Superior temporal gyrus (tissue), 1 donor: ENCODE measurements at regions not wholly inside any gene's neighbourhood (a gene's known extent, or its start where the extent isn't known, plus 50 kb on each side); places are given as distances from the start of the nearest gene placed in this dataset.
"Not testable (repeated sequence)": the region's sequence is repeated elsewhere in the genome, so short reads cannot be mapped to it uniquely, and the experiment has no call there.

Experiments
- DNase-seq: peaks from one replicate; pipeline ENCODE4 v3.0.0-alpha.2; 2016; ENCODE audit errors: extremely low spot score

DNA sequence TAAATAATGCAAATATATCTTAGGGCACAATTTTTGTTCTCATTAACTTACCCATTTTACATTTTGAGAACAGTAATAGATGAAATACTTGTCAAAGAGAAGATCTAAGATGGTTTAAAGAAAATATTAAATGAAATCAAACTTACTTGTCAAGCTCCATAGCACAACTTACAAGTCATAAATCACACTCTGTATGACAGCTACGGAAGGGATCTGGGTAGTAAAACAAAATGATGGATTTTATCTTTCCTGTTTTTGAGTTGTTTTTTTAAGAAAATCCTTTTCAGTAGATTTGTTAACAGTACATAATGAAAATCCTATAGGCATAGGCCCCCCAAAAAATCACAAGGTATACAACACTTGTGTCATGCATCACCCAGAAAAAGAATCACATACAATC, 84.4 kb upstream of the ANTXRL start:
- DNase-seq, result not testable (repeated sequence)

DNA sequence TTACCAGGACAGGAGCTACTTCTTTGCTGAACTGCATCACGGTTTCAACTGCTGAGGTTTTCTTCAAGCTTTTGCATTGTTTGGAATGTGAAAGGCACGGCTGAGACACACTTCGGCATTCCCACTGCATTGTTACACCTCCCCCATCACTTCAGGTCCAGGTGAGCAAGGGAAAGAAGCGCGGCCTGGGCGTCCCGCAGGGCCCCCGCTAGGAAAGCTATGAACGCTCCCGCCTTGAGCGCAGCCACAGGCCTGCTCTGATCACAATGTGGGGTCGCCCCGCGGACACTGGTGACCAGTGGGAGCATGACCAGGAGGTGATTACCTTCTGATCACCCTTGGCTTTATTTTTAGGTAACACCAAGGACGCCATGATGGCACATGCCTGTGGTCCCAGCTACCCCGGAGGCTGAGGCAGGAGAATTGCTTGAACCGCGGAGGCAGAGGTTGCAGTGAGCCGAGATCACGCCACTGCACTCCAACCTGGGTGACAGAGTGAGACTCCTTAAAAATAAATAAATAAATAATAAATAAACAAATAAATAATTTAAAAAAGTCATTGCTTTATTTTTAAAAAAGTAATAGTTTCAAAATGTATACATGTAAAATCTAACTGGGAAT, 82.2 kb upstream of the ANTXRL start:
- not testable (repeated sequence) for DNase-seq

DNA sequence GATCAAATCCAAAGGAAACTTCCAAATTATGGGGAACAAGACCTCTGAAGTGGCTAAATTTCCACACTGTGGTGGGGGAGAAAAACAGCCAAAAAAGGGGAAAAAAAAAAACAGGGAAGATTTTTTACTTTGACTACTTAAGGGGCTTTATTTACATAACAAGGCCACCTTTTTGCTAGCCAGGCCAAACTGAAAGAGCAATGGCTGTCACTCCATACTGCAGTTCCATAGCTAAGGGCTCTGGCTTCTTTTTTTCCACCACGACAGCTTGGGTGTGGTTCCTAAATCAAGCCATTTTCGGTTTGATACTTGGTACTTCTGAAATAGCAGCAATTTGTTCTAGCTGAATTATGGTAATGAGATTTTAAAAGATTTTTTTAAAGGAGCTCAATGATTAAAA, 76.4 kb upstream of the ANTXRL start:
- DNase-seq, result not testable (repeated sequence)

DNA sequence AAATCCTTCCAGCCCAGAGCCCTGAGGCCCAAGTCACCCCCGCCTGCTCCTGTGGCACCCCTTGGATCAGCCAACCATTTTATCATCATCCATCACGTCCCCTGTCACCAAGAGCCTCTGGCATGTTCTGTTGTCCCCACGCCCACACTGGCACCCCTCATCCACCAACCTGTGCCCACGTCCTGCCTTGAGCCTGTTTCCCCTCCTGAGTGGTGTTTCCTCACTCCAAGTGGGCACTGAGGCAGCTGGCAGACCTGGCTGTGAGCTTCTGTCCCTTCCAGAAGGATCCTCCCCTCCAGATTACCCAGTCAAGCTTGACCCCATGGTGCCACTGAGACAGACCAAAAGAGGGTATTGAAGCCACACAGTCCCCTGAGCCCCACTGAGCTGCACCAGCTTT, 71.4 kb upstream of the ANTXRL start:
- no peak for DNase-seq

DNA sequence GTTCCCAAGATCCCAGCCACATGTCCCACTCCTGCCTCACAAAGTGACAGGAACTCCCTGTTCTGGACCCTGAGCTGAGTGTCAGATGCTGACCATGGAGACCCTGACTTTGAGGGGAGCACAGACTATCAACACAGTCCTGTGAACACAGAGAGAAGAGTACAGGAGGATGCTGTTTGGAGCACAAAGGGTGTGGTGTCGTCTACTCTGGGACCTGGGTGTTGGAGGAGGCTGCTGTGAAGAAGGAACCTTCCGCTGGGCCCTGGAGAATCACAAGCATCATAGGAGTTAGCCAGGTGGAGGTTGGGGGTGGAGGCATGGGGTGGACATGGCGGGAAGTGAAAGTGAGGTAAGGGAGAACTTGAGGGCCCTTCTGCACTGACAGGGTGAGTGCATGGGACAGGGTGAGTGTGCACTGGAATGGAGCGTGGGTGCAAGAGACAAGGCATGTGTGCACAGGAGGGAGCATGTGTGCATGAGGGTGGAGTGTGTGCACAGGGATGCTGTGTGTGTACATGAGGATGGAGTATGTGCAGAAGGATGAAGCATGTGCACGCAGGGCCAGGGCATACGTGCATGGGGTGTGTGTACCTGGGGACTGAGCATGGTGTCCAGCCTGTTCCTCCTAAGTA, 70.7 kb upstream of the ANTXRL start:
- DNase-seq, result no peak

DNA sequence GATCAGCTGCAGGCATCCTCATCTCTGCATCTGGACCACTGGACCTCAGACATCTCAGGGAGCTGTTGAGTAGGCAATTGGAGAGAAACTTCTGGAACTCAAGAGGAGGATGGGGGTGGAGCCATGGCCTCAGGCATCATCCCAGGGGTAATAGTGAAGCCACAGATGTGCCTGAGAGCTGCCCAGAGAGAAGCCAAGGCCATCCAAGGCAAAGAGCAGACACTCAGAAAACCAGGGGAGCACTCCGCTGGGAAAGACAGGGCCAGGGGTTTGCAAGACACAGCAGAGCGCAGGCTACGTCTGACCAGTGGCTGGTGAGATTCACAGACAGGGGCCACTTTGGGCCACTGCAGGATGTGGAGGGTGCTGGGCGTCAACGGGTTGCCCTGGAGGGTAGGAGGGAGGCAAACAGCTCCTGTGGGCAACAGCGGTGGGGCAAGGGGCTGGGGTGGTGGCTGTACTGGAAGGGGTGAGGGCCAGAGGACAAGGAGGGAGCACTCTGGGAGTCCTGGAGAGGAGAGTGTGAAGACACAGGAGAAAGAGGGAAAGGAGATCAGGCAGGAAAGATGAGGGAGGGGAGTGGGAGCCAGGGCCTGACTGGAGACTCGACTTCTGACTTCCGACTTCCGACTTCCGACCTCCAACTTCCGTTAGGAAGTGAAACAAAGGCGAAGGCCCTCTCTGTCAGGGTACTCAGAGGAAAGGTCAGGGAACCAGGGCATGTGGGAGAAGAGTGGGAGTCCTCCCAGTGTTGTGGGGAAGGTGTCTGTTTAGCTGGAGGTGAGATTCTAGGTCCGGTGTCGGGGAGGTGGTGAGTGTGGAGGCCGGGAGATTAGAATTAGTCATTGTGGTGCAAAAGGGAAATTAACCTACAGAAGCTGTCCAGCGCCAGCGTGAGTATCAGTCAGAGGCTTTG, 69.7 kb upstream of the ANTXRL start:
- no peak for DNase-seq

DNA sequence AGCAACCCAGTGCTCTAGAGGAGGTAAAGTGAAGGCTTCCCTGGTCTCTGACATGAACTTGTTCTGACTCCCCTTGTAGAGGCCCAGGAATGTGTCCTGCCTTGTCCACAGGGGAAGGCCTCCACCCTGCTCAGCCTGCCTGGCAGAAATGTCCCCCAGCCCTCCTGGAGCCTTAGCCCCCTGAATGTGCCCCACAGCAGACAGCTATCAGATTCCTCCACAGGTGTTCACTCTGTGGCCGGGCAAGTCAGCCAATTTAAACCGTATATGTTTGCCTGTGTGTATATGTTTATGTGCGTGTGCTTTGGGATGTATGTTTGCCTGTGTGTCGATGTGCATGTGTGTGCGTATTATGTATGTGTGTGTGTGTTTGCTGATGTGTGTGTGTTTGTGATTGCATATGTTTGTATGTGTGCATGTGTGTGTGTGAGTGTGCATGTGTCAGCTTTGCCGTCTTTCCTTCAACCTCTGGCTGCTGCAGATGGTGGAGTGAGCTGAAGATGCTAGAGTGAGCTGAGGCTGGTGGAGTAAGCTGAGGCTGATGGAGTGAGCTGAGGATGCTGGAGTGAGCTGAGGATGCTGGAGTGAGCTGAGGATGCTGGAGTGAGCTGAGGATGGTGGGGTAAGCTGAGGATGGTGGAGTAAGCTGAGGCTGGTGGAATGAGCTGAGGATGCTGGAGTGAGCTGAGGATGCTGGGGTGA, 68.9 kb upstream of the ANTXRL start:
- no peak for DNase-seq

DNA sequence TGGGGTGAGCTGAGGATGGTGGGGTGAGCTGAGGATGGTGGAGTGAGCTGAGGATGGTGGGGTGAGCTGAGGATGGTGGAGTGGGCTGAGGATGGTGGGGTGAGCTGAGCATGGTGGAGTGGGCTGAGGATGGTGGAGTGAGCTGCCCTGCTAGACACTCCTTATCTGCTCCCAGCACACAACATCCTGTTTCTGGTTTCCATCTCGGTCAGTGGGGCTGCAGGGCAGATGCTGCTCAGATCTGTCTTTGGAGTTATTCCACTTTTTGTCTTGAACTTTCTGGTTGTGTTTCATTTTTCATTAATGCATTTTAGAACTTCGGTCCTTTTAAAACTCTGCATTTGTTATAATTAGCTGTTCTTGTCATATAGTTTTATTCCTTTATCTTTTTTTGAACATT, 67.9 kb upstream of the ANTXRL start:
- DNase-seq, result no peak

DNA sequence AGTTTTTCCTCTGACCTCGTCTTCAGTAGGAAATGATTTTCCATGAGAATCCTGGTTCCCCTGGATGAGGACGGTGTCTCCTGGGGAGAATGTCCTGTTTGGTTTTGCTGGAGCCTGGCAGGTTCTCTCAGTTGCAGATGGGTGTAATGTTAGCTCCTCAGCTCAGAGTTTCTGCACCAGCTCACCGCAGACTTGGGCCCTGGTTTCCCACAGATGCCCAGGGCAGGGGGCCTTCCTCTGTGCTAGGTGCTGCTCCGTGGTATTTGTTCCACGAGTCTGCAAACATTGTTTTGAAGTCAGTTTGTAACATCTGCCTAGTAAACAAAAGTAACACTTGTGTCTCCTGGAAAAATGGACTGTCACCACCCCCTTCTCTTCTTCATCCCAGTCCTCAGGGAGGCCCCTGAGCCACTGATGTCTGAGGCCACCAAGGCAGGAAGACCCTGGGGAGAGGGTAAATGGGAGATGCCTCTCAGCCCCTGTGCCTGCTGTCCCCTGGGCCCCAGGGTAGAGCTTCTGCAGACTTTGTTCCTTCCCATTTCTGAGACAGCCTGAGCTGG, 67.3 kb upstream of the ANTXRL start:
- not testable (repeated sequence) for DNase-seq

DNA sequence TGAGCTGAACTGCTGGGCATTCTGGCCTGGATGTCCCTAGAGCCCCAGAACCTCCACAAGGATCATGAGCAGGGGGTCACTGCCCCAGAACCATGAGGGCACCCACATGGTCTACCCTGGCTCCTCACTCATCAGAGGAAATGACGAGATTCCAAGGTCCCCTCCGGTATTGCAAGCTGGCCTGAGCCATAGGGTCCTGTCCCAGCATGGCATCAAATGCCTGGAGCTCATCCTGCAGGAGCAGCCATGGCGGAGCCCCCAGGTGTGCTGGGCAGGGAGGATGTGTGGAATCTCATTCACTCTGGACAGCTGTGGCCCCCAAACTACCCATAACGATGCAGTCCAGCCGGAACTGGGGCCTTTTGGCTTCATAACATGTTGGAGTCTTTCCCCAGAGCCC, 66.6 kb upstream of the ANTXRL start:
- no peak for DNase-seq

DNA sequence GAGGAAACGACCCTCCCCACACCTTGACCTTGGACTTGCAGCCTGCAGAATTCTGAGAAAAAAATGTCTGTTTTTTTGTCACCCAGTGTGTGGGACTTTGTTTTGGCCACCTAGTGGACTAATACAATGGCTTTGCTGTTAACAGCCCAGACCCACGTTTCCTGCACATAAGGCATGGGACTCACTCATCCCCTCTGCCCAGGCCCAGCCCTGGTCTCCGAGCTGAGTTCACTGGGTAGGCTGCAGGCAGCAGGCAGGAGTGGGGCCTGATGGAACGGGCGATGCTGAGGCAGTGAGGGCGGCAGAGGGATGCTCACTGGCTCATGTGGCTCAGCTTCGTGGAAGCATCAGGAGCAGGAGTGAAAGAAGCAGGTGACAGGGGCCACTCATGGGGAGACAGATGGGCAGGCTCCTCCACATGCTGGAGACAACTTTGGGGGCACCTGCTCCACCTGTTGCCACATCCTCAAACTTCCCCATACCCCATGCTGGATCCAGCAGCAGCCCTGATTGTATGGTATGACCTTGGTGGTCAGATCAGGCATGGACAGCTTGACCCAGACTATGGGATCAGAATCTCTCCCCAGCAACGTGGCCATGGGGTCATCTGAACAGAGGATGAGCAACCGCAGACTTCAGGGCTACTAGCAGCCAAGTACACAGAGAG, 65.8 kb upstream of the ANTXRL start:
- DNase-seq, result no peak

DNA sequence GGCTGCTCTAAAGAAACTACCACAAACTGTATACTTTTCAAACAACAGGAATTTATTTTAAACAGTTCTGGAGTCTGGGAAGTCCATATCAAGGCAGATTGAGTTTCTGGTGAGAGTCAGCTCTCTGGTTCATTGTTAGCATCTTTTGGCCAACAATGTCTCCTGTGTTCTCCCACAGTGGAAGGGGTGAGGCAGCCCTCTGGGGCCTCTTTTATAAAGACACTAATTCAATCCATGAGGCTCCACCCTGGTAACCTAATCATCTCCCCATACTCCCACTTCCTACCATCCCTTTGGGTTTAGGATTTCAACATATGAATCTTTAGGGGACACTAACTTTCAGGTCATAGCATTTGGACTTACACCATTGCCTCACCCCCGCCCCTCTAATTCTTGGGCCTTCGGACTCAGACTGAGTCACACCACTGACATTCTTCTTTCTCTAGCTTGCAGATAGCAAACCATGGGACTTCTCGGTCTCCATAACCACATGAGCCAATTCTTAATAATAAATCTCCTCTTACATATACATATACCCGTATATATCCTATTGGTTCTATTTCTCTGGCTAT, 64.3 kb upstream of the ANTXRL start:
- DNase-seq, result no peak

DNA sequence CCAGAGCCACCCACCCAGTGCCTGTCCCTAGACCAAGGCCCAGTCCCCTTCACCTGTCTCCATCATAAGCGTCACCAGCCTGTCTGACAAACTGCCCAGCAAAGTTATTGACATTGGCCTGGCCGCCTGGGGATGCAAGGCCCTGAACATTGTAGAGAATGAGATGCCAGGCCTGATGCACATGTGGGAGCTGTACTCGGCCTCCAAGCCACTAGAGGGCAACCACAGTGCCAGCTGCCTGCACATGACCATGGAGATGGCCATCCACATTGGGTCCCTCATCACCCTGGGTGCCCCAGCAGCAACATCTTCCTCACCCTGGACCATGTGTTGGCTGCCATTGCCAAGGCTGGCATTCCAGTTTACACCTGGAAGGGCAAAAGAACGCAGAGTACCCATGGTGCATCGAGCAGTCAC, 63.7 kb upstream of the ANTXRL start:
- DNase-seq, result no peak

DNA sequence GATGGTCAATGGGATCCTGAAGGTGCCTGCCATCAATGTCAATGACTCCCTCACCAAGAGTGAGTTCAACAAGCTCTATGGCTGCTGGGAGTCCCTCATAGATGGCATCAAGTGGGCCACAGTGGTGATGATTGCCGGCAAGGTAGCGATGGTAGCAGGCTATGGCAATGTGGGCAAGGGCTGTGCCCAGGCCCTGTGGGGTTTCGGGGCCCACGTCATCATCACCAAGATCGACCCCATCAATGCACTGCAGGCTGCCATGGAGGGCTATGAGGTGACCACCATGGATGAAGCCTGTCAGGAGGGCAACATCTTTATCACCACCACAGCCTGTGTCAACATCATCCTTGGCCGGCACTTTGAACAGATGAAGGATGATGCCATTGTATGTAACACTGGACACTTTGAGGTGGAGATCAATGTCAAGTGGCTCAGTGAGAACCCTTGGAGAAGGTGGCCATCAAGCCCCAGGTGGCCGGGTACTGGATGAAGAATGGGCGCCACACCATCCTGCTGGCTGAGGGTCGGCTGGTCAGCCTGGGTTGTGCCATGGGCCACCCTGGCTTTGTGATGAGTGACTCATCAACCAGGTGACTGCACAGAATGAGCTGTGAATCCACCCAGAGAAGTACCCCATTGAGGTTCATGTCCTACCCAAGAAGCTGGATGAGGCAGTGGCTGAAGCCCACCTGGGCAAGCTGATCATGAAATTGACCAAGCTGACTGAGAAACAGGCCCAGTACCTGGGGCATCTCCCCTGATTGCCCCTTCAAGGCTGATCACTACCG, 63.0 kb upstream of the ANTXRL start:
- no peak for DNase-seq

DNA sequence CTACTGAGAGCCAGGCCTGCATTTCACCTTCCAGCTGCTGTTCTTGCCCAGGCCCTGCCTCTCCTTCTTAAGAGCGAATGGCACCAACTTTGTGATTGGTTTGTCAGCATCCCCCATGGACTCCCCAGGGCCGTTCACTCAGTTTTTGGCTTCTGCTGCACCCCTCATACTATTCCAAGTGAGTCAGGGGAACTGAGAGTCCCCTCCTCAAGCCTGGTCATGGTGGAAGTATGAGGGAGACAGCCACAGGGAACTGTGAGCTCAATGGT, 62.4 kb upstream of the ANTXRL start:
- DNase-seq, result no peak

DNA sequence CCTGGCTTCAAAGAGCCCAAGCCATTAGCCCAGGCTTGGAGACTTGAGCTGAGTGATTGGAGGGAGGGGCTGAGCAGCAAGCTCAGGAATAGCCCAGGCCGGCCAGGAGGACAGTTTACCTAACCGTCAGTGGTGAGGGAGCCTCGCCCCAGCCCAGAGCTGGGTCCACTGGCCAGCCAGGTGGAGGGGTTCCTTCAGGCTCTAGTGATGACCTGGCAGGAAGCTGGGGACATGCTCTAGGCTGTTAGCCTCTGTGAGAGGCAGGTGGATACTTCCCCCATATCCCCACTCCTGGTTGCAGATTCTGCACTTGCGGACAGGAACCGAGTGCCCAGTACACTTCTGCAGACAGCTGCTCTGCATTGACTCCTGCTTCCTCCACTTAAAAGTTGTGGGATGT, 61.2 kb upstream of the ANTXRL start:
- no peak for DNase-seq

DNA sequence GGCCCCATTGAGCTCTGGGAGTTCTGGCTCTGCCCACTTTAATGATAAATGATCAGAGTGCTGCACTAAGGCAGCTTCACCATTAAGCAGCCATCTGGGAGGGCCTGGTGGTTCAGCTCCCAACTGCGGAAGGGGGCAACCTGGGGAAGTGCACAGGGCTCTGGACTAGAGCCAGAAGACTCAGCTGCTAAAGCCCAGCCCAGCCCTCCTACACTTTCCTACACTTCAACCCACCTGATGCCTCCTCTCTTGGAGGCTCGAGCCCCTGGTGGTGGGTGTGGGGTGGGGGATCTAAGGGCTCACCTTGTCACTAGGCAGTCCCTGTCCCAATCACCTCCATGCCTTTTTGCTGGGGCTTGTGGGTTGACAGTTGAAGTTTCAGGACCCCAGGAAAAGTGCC, 60.6 kb upstream of the ANTXRL start:
- DNase-seq, result no peak

DNA sequence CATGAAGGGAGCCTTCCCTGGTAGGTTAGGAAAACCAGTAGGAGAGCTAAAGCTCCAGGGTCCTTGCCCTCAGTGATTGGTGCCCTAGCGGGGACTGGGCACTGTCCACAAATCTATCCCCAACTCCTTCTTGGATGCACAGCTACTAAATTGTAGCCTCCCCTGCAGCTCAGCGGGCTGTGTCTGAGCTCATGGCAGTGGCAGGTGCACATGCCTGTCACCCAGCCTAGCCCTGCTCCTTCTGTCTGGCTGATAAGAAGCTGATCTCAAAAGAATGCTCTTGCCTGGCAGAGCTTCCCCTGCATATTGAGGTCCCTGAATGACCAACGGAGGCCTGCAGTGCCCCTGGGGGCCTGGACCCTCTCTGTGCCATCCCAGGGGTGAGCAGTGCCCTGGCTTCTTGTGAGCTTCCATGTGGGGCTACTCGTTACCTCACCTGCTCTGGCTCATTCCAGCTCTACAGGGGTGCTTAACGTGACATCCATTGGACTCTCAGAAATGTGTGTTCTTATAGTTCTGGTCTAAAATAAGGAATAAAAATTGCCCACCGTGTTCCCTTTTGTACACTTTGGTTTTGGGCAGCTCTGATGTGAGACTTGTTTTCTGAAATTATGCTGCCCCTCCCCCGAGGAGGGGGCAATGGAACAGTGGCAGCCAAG, 59.8 kb upstream of the ANTXRL start:
- DNase-seq, result no peak

DNA sequence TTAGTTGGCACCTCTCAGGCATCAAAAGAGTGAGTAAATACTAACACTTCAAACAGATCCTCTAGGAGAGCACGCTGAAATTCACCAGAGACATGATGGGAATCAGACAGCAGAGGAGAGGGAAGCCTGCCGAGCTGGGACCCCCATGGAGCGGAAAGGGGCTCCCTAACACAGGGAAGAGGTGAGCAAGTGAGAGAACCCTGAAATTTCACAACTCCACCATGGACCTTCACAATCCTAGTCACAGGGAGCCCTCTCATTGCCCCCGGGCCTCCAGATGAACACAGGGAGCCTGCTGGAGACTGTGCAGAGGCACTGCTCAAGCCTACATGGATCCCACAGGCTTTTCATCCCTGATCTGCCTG, 59.2 kb upstream of the ANTXRL start:
- no peak for DNase-seq

DNA sequence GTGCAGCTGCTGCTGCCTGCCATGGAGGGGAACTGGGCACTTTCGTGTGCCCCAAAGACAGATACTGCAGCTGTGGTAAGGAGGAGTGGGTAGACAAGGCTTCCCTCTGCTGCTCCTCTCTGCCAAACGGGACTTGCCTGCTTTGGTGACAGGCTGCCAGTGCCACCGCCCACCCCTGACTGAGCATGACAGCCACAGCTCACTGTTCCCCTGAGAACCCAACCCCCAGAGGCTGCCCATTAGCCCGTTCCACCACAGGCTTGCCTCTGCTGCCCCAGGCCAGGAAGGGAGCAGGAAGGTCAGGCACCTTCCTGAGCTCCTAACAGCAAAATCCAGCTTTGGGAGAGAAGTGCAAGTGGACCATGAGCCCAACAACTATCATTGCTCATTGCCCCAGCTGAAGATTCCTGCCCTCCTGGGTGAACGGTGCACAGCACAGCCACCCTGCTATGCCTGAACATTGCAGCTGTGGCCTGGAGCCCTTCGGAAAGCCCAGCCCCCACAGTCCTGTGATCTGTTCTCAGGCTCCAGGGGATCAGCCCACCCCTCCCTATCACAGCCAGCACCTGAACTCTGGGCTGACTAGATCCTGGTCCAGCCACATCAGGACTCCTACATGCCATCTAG, 58.7 kb upstream of the ANTXRL start:
- no peak for DNase-seq
